NB4 (cell line): ENCODE measurements at regions not wholly inside any gene's neighbourhood (a gene's known extent, or its start where the extent isn't known, plus 50 kb on each side); places are given as distances from the start of the nearest gene placed in this dataset.

Experiments
- POLR2A ChIP-seq: IDR thresholded peaks from 2 replicates; pipeline ENCODE4 v1.6.1; 2011; ENCODE audit warnings: mild to moderate bottlenecking; ENCODE audit not compliant: insufficient read length; ENCODE audit errors: extremely low read depth
- TF ChIP-seq, protein P1 (sequence below): IDR thresholded peaks from one replicate; pipeline ENCODE4 v1.5.1; 2012; ENCODE audit warnings: low read depth, low read length
- TF ChIP-seq, protein P2 (sequence below): IDR thresholded peaks from 2 replicates; pipeline ENCODE4 v1.6.1; 2011; ENCODE audit warnings: low read depth, low read length

DNA sequence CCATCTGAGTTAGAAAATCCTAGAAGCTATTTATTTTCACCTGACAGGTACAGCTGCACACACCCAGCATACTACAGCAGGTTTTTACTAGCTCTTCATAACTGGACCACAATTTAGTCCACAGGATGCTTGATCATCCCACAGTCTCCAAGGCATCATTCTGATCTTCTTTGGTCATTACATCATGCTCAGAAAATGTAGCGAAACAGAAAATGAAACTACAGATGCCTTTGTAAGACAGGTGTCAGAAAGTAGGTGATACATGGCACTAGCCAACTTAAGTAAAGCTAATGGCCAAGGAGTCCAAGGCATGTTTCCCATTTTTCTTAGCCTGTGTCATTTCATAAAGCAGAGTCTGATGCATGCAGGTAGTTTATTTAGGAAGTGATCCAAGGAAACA is 102.3 kb downstream of the HTR1B start:
- TF ChIP-seq, protein P1, sequence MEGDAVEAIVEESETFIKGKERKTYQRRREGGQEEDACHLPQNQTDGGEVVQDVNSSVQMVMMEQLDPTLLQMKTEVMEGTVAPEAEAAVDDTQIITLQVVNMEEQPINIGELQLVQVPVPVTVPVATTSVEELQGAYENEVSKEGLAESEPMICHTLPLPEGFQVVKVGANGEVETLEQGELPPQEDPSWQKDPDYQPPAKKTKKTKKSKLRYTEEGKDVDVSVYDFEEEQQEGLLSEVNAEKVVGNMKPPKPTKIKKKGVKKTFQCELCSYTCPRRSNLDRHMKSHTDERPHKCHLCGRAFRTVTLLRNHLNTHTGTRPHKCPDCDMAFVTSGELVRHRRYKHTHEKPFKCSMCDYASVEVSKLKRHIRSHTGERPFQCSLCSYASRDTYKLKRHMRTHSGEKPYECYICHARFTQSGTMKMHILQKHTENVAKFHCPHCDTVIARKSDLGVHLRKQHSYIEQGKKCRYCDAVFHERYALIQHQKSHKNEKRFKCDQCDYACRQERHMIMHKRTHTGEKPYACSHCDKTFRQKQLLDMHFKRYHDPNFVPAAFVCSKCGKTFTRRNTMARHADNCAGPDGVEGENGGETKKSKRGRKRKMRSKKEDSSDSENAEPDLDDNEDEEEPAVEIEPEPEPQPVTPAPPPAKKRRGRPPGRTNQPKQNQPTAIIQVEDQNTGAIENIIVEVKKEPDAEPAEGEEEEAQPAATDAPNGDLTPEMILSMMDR, result no peak
- TF ChIP-seq, protein P2, sequence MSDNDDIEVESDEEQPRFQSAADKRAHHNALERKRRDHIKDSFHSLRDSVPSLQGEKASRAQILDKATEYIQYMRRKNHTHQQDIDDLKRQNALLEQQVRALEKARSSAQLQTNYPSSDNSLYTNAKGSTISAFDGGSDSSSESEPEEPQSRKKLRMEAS, result no peak
- TF ChIP-seq POLR2A, result no peak
